K562 (cell line): ENCODE measurements at regions not wholly inside any gene's neighbourhood (a gene's known extent, or its start where the extent isn't known, plus 50 kb on each side); places are given as distances from the start of the nearest gene placed in this dataset.

Source experiments
- ATAC-seq: fragments of 200-7000 bp; cut with Tn5 transposase; 3 replicates; pipeline ENCODE4 v1.9.1; 2020; ENCODE audit warnings: moderate library complexity
- BruUV-seq: library from RNA; stranded (reverse); fragments of 400-500 nt; replicated peaks from 2 replicates; lab custom pipeline; 2021; lab: Mats Ljungman, UMichigan
- CTCF ChIA-PET: fragments of 300-600 bp; formaldehyde crosslinking; extraction: SDS; loops from one replicate; lab custom pipeline; 2021; ENCODE audit warnings: low intra/inter-chr PET ratio; lab: Yijun Ruan, JAX
- POLR2A ChIA-PET: fragments of 300-600, 350-650 bp; sonication (Branson Sonifier 250); formaldehyde crosslinking; extraction: SDS; loops from one replicate; lab custom pipeline; 2021; ENCODE audit warnings: antibody characterized with exemption, inconsistent platforms; lab: Yijun Ruan, JAX
- DNase-seq, 4 experiments: peaks; one replicate each; pipeline versions ENCODE4 v3.0.0 to v3.0.0-alpha.2; 2011 to 2018; ENCODE audit warnings: low spot score in 3 of 4, mixed read lengths in 3 of 4; ENCODE audit errors: extremely low read depth in 1 of 4
- FAIRE-seq: peaks from 2 replicates; lab custom pipeline; 2011; peaks lifted over from hg19 to GRCh38; lab: Jason Lieb, UNC
- H2AFZ ChIP-seq: 2 replicates; pipeline ENCODE4 v1.6.0; 2011; ENCODE audit warnings: low read depth, low read length, control low read depth, inconsistent platforms
- H3K27ac ChIP-seq: fragments of 200-600 bp; 3 replicates; pipeline ENCODE4 v1.8.0; 2011; ENCODE audit warnings: low read depth, mild to moderate bottlenecking, control low read depth, inconsistent platforms, low read length, moderate library complexity, mixed read lengths; ENCODE audit errors: extremely low read depth
- H3K27me3 ChIP-seq, 2 experiments: fragments of 300-600 bp in 1 of 2; 2 replicates in 1 of 2; 3 replicates in 1 of 2; pipeline versions ENCODE4 v1.6.0 to v1.8.0; 2011; ENCODE audit warnings: inconsistent platforms in 2 of 2, low read length in 2 of 2, mild to moderate bottlenecking in 1 of 2, mixed read lengths in 1 of 2, moderate library complexity in 1 of 2; ENCODE audit not compliant: control insufficient read depth in 2 of 2, insufficient read depth in 2 of 2
- H3K36me3 ChIP-seq: fragments of 300-600 bp; 3 replicates; pipeline ENCODE4 v1.8.0; 2011; ENCODE audit warnings: mild to moderate bottlenecking, low read length, inconsistent platforms; ENCODE audit not compliant: control insufficient read depth, insufficient read depth
- H3K4me1 ChIP-seq, 2 experiments: fragments of 200-600 bp in 1 of 2; replicated peaks in 1 of 2; 2 replicates in 1 of 2; 3 replicates in 1 of 2; pipeline versions ENCODE4 v1.5.1 to v1.8.0; 2011; ENCODE audit warnings: inconsistent platforms in 2 of 2, low read length in 2 of 2, mild to moderate bottlenecking in 1 of 2, mixed read lengths in 1 of 2, moderate library complexity in 1 of 2; ENCODE audit not compliant: control insufficient read depth in 2 of 2, insufficient read depth in 2 of 2
- H3K4me2 ChIP-seq: 2 replicates; pipeline ENCODE4 v1.6.1; 2011; ENCODE audit warnings: low read length, control low read depth, inconsistent platforms, mixed read lengths; ENCODE audit not compliant: insufficient read depth
- H3K4me3 ChIP-seq: fragments of 200-600 bp; sonication (generic), shearing (Covaris generic); 2 replicates; pipeline ENCODE4 v1.5.1; 2016; ENCODE audit warnings: control low read depth, inconsistent platforms
- H3K79me2 ChIP-seq: fragments of 200-600 bp; 3 replicates; pipeline ENCODE4 v1.8.0; 2011; ENCODE audit warnings: low read length, inconsistent platforms; ENCODE audit not compliant: control insufficient read depth, insufficient read depth
- H3K9ac ChIP-seq, 2 experiments: 2 replicates each; pipeline versions ENCODE4 v1.6.0 to v1.6.1; 2011; ENCODE audit warnings: low read depth in 2 of 2, low read length in 2 of 2, control low read depth in 1 of 2, inconsistent platforms in 1 of 2, mild to moderate bottlenecking in 1 of 2, mixed read lengths in 1 of 2; ENCODE audit not compliant: insufficient read depth in 1 of 2
- H3K9me1 ChIP-seq: one replicate; pipeline ENCODE4 v1.6.0; 2011; ENCODE audit warnings: inconsistent platforms, mild to moderate bottlenecking, low read length, moderate library complexity; ENCODE audit not compliant: control insufficient read depth, insufficient read depth
- H3K9me3 ChIP-seq: replicated peaks from 2 replicates; pipeline ENCODE4 v1.5.1; 2011; ENCODE audit warnings: low read depth, low read length, inconsistent platforms; ENCODE audit not compliant: control insufficient read depth, insufficient read depth
- H4K20me1 ChIP-seq: replicated peaks from 2 replicates; pipeline ENCODE4 v1.6.1; 2011; ENCODE audit warnings: low read length, inconsistent platforms, mixed read lengths; ENCODE audit not compliant: control insufficient read depth, insufficient read depth
- C11orf30 ChIP-seq: fragments of 450-650 bp; IDR thresholded peaks from 2 replicates; pipeline ENCODE4 v1.6.1; 2016; ENCODE audit warnings: low read depth, mild to moderate bottlenecking
- GTF2A2 ChIP-seq: IDR thresholded peaks from 2 replicates; pipeline ENCODE4 v1.6.1; 2016; ENCODE audit warnings: mild to moderate bottlenecking, missing genetic modification characterization, missing compliant biosample characterization
- HNRNPUL1 ChIP-seq: fragments of 200-400 bp; formaldehyde crosslinking; IDR thresholded peaks from 2 replicates; pipeline ENCODE4 v1.6.1; 2017; ENCODE audit warnings: low read length
- ILF3 ChIP-seq: fragments of 450-650 bp; IDR thresholded peaks from 2 replicates; pipeline ENCODE4 v1.6.1; 2018; ENCODE audit warnings: antibody characterized with exemption, mild to moderate bottlenecking, moderate library complexity, borderline replicate concordance
- LARP7 ChIP-seq: fragments of 450-650 bp; IDR thresholded peaks from 2 replicates; pipeline ENCODE4 v1.6.1; 2016
- NR4A1 ChIP-seq, 2 experiments: fragments of 250-450 bp in 1 of 2; fragments of 450-650 bp in 1 of 2; sonication (Bioruptor Pico) in 1 of 2; IDR thresholded peaks; 2 replicates each; pipeline versions ENCODE4 v1.4.0 to v1.6.1; 2016 to 2020; ENCODE audit warnings: mild to moderate bottlenecking in 2 of 2, missing compliant biosample characterization in 1 of 2, missing genetic modification characterization in 1 of 2, moderate library complexity in 1 of 2
- POLR3G ChIP-seq: IDR thresholded peaks from 2 replicates; pipeline ENCODE4 v1.6.1; 2011; ENCODE audit not compliant: insufficient read length, insufficient replicate concordance; ENCODE audit errors: extremely low read depth
- PTRF ChIP-seq: fragments of 450-650 bp; IDR thresholded peaks from 2 replicates; pipeline ENCODE4 v1.6.1; 2016; ENCODE audit warnings: mild to moderate bottlenecking, missing genetic modification characterization, missing compliant biosample characterization
- SAFB2 ChIP-seq: fragments of 200-400 bp; formaldehyde crosslinking; IDR thresholded peaks from 2 replicates; pipeline ENCODE4 v1.6.1; 2018; ENCODE audit warnings: borderline replicate concordance, low read length, low read depth, moderate library complexity; ENCODE audit not compliant: severe bottlenecking
- SETDB1 ChIP-seq: IDR thresholded peaks from one replicate; pipeline ENCODE4 v1.6.1; 2012; ENCODE audit warnings: low read length, control low read depth, inconsistent platforms
- SNIP1 ChIP-seq: fragments of 450-650 bp; IDR thresholded peaks from 2 replicates; pipeline ENCODE4 v1.7.1; 2017; ENCODE audit warnings: low read depth, mild to moderate bottlenecking
- ZFP1 ChIP-seq: fragments of 450-650 bp; formaldehyde crosslinking; IDR thresholded peaks from 2 replicates; pipeline ENCODE4 v1.4.0; 2020; ENCODE audit warnings: mild to moderate bottlenecking, mixed read lengths
- ZNF668 ChIP-seq: fragments of 250-450 bp; sonication (Bioruptor Pico); IDR thresholded peaks from 2 replicates; pipeline ENCODE4 v1.8.0; 2022; ENCODE audit warnings: mild to moderate bottlenecking, inconsistent platforms
- ZSCAN32 ChIP-seq: fragments of 450-650 bp; formaldehyde crosslinking; IDR thresholded peaks from 2 replicates; pipeline ENCODE4 v1.4.0; 2020; ENCODE audit warnings: mild to moderate bottlenecking, moderate library complexity
- WGBS: fragments of 100-300 bp; shearing (Covaris generic); methylation state at CpG from one replicate; pipeline ENCODE4 v1.1.6; 2016; ENCODE audit warnings: low coverage, mixed read lengths; ENCODE audit not compliant: insufficient coverage; ENCODE audit errors: missing lambda C conversion rate; 5-methylcytosine and 5-hydroxymethylcytosine counted together
- in situ Hi-C: fragments of 300-500 bp; cut with MboI; formaldehyde crosslinking; loops from 4 replicates; pipeline ENCODE4 v1.15.0; 2018; ENCODE audit warnings: inconsistent platforms, mixed read lengths
- intact Hi-C: fragments of 100-400 bp; cut with micrococcal nuclease; formaldehyde crosslinking; loops from 2 replicates; pipeline ENCODE4 v1.14.2; 2022
- TF ChIP-seq, protein P1 (sequence below), 2 experiments: fragments of 450-650 bp; conservative IDR thresholded peaks; 2 replicates each; pipeline ENCODE4 v1.6.1; 2017; ENCODE audit warnings: mild to moderate bottlenecking in 2 of 2, moderate library complexity in 2 of 2
- TF ChIP-seq, protein P2 (sequence below): fragments of 450-650 bp; conservative IDR thresholded peaks from 2 replicates; pipeline ENCODE4 v1.6.1; 2016; ENCODE audit warnings: missing genetic modification characterization, low read depth, mild to moderate bottlenecking, missing compliant biosample characterization, moderate library complexity

DNA sequence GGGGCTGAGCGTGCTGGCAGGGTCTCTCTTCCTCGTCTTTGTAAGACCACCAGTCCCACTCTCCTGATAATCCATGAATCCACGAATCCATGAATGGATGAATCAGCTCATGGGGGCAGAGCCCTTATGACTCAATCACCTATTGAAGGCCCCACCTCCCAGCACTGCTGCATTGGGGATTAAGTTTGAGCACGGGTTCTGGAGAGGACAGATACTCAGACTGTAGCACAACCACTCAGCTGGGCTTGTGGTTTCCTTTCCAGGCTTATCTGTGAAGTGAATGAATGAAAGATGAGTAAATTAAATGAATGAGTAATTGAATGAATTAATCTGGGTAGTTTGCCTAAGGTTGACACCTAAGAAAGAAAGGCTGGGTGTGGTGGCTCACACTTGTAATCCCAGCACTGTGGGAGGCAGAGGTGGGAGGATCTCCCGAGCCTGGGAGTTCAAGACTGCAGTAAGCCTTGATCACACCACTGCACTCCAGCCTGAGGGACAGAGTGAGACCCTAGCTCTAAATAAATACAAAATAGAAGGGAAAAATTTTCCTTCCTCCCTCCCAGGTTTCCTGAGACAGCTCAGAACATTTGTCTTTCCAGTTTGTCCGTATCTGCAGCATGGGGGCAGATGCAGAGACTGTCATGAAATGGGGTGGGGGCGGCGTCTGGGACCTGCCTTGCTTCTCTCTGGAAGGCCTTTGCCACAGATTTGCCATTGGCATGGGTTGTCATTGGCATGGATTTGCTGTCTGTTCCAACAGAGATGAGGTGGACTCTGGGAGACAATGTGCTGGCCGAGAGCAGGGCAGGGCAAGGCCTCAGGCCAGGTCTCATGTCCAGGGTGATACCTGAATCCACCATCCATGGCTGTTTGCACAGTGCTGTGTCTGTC is 187.7 kb upstream of the C1orf174 start:
- no peaks in the 10 kb centered on the region for H3K36me3 ChIP-seq
- CTCF ChIA-PET = no interaction called here
- H3K4me3 ChIP-seq = no peak overlapping the region
- no peaks in the 10 kb centered on the region for H3K79me2 ChIP-seq
- intact Hi-C loops = no loop called here
- no peak for ATAC-seq
- H3K4me1 ChIP-seq = no peaks in the 10 kb centered on the region
- no TSS peak for BruUV-seq
- H3K9ac ChIP-seq = no peak overlapping the region
- POLR2A ChIA-PET = interaction anchor here (0.6 kb wide), 2 partner anchors 228 to 799 kb away, joined by 3 read pairs; no protein-coding TSS in a partner anchor
- TF ChIP-seq HNRNPUL1 = no peak
- TF ChIP-seq C11orf30 = no peak
- no peak for TF ChIP-seq POLR3G
- TF ChIP-seq, protein P1, sequence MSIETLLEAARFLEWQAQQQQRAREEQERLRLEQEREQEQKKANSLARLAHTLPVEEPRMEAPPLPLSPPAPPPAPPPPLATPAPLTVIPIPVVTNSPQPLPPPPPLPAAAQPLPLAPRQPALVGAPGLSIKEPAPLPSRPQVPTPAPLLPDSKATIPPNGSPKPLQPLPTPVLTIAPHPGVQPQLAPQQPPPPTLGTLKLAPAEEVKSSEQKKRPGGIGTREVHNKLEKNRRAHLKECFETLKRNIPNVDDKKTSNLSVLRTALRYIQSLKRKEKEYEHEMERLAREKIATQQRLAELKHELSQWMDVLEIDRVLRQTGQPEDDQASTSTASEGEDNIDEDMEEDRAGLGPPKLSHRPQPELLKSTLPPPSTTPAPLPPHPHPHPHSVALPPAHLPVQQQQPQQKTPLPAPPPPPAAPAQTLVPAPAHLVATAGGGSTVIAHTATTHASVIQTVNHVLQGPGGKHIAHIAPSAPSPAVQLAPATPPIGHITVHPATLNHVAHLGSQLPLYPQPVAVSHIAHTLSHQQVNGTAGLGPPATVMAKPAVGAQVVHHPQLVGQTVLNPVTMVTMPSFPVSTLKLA (conservative IDR thresholded peaks at IDR 0.05) = no peak
- no peak for TF ChIP-seq GTF2A2 (tag)
- TF ChIP-seq SETDB1 = no peak
- TF ChIP-seq SAFB2 = no peak
- TF ChIP-seq PTRF (tag) = no peak
- TF ChIP-seq LARP7 = no peak
- no peak for TF ChIP-seq NR4A1 (CRISPR knock-in tag; IDR thresholded peaks at IDR 0.05)
- TF ChIP-seq NR4A1 (tag; IDR thresholded peaks at IDR 0.05) = no peak
- no peak for TF ChIP-seq ZSCAN32
- TF ChIP-seq, protein P2, sequence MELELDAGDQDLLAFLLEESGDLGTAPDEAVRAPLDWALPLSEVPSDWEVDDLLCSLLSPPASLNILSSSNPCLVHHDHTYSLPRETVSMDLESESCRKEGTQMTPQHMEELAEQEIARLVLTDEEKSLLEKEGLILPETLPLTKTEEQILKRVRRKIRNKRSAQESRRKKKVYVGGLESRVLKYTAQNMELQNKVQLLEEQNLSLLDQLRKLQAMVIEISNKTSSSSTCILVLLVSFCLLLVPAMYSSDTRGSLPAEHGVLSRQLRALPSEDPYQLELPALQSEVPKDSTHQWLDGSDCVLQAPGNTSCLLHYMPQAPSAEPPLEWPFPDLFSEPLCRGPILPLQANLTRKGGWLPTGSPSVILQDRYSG (tag) = no peak
- no peak for TF ChIP-seq ZFP1 (CRISPR knock-in tag)
- TF ChIP-seq SNIP1 = no peak
- TF ChIP-seq ILF3 = no peak
- no peak for TF ChIP-seq ZNF668 (CRISPR knock-in tag)
- TF ChIP-seq, all 486 proteins: peak for 0
- in situ Hi-C loops = no loop called here
- Histone ChIP-seq H3K4me2 (no peak overlapping the region), H3K27me3 (peaks cover 7 to 48% of the 10 kb centered on the region in 2 experiments; a peak in 4 of 5 replicates), H3K9me1 (no peaks in the 10 kb centered on the region), H4K20me1 (no peaks in the 10 kb centered on the region; the same call in 1 of the 2 replicates), H3K9me3 (no peaks in the 10 kb centered on the region), H2AFZ (no peak overlapping the region), H3K27ac (no peak overlapping the region)
- WGBS = under 1% methylated on average over 9 of the region's 9 CpGs
- no peak for DNase-seq
- FAIRE-seq = no peak
